Activated B cell treated with CpG ODN at 0.5 μM for 24 hours (primary cell): ENCODE measurements at regions not wholly inside any gene's neighbourhood (a gene's known extent, or its start where the extent isn't known, plus 50 kb on each side); places are given as distances from the start of the nearest gene placed in this dataset.

Source experiments
- ATAC-seq: fragments of 200-7000 bp; cut with Tn5 transposase; one replicate; pipeline ENCODE4 v1.10.0; 2021; ENCODE audit warnings: low read depth, mild to moderate bottlenecking, moderate library complexity
- CTCF ChIA-PET: fragments of 350-600 bp; sonication (Branson Sonifier 250); formaldehyde crosslinking; loops from one replicate; lab custom pipeline; 2021; ENCODE audit warnings: antibody characterized with exemption; lab: Charles Lee
- POLR2A ChIA-PET: fragments of 350-600 bp; sonication (Branson Sonifier 250); formaldehyde crosslinking; loops from one replicate; lab custom pipeline; 2021; ENCODE audit warnings: antibody characterized with exemption; lab: Charles Lee
- DNase-seq: peaks from one replicate; pipeline ENCODE4 v3.0.0; 2022
- H3K27ac Mint-ChIP-seq: one replicate; pipeline ENCODE4 v1.8.0; 2020; ENCODE audit warnings: mixed read lengths
- H3K27me3 Mint-ChIP-seq: one replicate; pipeline ENCODE4 v1.8.0; 2021; ENCODE audit warnings: mixed read lengths
- H3K36me3 Mint-ChIP-seq: one replicate; pipeline ENCODE4 v1.8.0; 2021; ENCODE audit warnings: low read depth, mixed read lengths
- H3K4me1 Mint-ChIP-seq: one replicate; pipeline ENCODE4 v1.8.0; 2021; ENCODE audit warnings: mixed read lengths
- H3K4me3 Mint-ChIP-seq: one replicate; pipeline ENCODE4 v1.8.0; 2020; ENCODE audit warnings: mild to moderate bottlenecking, mixed read lengths
- H3K9me3 Mint-ChIP-seq: one replicate; pipeline ENCODE4 v1.8.0; 2020; ENCODE audit warnings: mixed read lengths
- CTCF ChIP-seq: fragments of 200-600 bp; IDR thresholded peaks from one replicate; pipeline ENCODE4 v1.8.0; 2022; ENCODE audit warnings: antibody characterized with exemption, mild to moderate bottlenecking
- intact Hi-C: fragments of 100-400 bp; cut with micrococcal nuclease; formaldehyde crosslinking; loops from one replicate; pipeline ENCODE4 v1.15.1; 2024

DNA sequence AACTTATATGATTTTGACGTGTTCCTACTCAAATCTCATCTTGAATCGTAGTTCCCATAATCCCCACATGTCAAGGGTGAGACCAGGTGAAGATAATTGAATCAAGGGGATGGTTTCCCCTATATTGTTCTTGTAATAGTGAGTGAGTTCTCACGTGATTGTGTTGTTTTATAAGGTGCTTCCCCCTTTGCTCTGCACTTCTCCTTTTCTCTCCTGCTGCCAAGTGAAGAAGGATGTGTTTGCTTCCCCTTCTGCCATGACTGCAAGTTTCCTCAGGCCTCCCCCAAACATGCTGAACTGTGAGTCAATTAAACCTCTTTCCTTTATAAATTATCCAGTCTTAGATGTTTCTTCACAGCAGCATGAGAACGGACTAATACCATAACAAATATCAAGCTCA, 83.2 kb downstream of the MANEA start:
- no peak for ATAC-seq
- Mint-ChIP-seq H3K36me3 (no peaks in the 10 kb centered on the region), H3K4me3 (no peak overlapping the region), H3K4me1 (no peaks in the 10 kb centered on the region), H3K27me3 (no peaks in the 10 kb centered on the region), H3K9me3 (peaks cover 11% of the 10 kb centered on the region), H3K27ac (no peak overlapping the region)
- DNase-seq: no peak
- ChIA-PET CTCF (no interaction called here), POLR2A (no interaction called here)
- intact Hi-C loops: no loop called here
- TF ChIP-seq CTCF: no peak

- ChIA-PET CTCF (no interaction called here), POLR2A (no interaction called here)
- intact Hi-C loops: no loop called here
- Mint-ChIP-seq H3K4me3 (no peak overlapping the region), H3K27ac (no peak overlapping the region), H3K9me3 (no peaks in the 10 kb centered on the region), H3K4me1 (no peaks in the 10 kb centered on the region), H3K27me3 (no peaks in the 10 kb centered on the region), H3K36me3 (no peaks in the 10 kb centered on the region)
- no peak for TF ChIP-seq CTCF
- DNase-seq (no peak), ATAC-seq (no peak)
These were observed 92.7 kb downstream of the MANEA start for GRCh38 chr6:95670011-95670463.

DNA sequence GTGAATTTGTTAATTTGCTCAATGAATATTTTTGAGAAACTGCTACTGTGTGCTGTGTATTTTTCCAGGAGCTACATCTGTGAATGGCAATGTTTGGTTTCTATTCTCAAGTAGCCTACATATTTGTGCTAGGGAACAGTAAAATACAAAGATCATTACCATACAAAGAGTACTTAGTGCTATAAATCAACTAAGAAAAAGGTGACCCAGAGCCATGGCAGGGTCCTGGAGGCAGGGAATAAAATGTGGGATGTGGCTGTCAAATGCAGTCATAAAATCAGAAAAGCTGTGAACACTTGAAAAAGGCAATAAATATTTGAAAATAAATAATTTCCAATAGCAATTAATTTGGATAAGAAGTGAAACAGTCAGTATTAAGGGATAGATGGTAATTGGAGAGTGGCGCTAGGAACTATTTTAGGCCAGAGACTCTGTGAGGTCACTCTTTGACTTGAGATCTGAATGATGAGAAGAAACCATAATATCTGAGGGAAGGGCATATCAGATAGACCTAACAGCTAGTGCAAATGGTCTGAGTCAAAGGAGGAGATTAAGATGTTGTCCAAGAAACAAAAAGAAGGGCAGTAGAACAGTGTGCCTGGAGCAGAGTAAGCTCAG, 98.8 kb downstream of the MANEA start:
- ChIA-PET POLR2A (no interaction called here), CTCF (no interaction called here)
- intact Hi-C loops: no loop called here
- no peak for TF ChIP-seq CTCF
- DNase-seq (no peak), ATAC-seq (no peak)
- no peaks in the 10 kb centered on the region for H3K9me3 Mint-ChIP-seq
- no peaks in the 10 kb centered on the region for H3K4me1 Mint-ChIP-seq
- no peaks in the 10 kb centered on the region for H3K36me3 Mint-ChIP-seq
- H3K4me3 Mint-ChIP-seq: no peak overlapping the region
- H3K27me3 Mint-ChIP-seq: no peaks in the 10 kb centered on the region
- no peak overlapping the region for H3K27ac Mint-ChIP-seq

GRCh38 chr6:95679981-95680380, 102.6 kb downstream of the MANEA start:
- ATAC-seq (no peak), DNase-seq (no peak)
- Mint-ChIP-seq H3K9me3 (no peaks in the 10 kb centered on the region), H3K27me3 (no peaks in the 10 kb centered on the region), H3K4me1 (no peaks in the 10 kb centered on the region), H3K4me3 (no peak overlapping the region), H3K27ac (no peak overlapping the region), H3K36me3 (no peaks in the 10 kb centered on the region)
- intact Hi-C loops: no loop called here
- no peak for TF ChIP-seq CTCF
- ChIA-PET CTCF (no interaction called here), POLR2A (no interaction called here)

- ChIA-PET CTCF (no interaction called here), POLR2A (no interaction called here)
- no peak overlapping the region for H3K27ac Mint-ChIP-seq
- DNase-seq: no peak
- no peaks in the 10 kb centered on the region for H3K27me3 Mint-ChIP-seq
- no peak for ATAC-seq
- no peak for TF ChIP-seq CTCF
- no peaks in the 10 kb centered on the region for H3K4me1 Mint-ChIP-seq
- no peaks in the 10 kb centered on the region for H3K36me3 Mint-ChIP-seq
- H3K9me3 Mint-ChIP-seq: no peaks in the 10 kb centered on the region
- no peak overlapping the region for H3K4me3 Mint-ChIP-seq
- intact Hi-C loops: no loop called here
These were observed 104.4 kb downstream of the MANEA start for GRCh38 chr6:95681736-95682135.
